ENCODE measurements at regions not wholly inside any gene's neighbourhood (a gene's known extent, or its start where the extent isn't known, plus 50 kb on each side); places are given as distances from the start of the nearest gene placed in this dataset.

- H3K4me1 ChIP-seq (ENCODE audit: insufficient read depth, low read length): no peaks in the 10 kb centered on the region
Observed at GRCh38 chr2:238689871-238690389, 158.0 kb upstream of the TWIST2 start.

GRCh38 chr2:238690511-238690910 is 157.4 kb upstream of the TWIST2 start:
- H3K4me3 ChIP-seq (ENCODE audit: low read depth in 1 of 2, low read length in 2 of 2): no peak overlapping the region
- no peaks in the 10 kb centered on the region for H3K9me3 ChIP-seq (ENCODE audit: insufficient read depth, low read length, severe bottlenecking)
- no peak overlapping the region for H3K9ac ChIP-seq (ENCODE audit: low read depth, low read length)
- no peak for DNase-seq
- TF ChIP-seq EZH2 (IDR thresholded peaks at IDR 0.05; ENCODE audit: borderline replicate concordance, low read depth, low read length, severe bottlenecking) (no peak), CTCF (IDR thresholded peaks at IDR 0.05; ENCODE audit: borderline replicate concordance, extremely low read depth, low read length, poor library complexity, severe bottlenecking) (no peak)
- H3K79me2 ChIP-seq (ENCODE audit: insufficient read depth, low read length): no peaks in the 10 kb centered on the region
- no peak for ATAC-seq (ENCODE audit: insufficient read depth, low read depth)
- no peak overlapping the region for H3K27ac ChIP-seq (ENCODE audit: low read length)
- H3K27me3 ChIP-seq (ENCODE audit: insufficient read depth, low read length, poor library complexity): peaks cover 17% of the 10 kb centered on the region
- H3K4me2 ChIP-seq (ENCODE audit: insufficient read depth, low read length): no peak overlapping the region
- no peaks in the 10 kb centered on the region for H3K4me1 ChIP-seq (ENCODE audit: insufficient read depth, low read length)
- H2AFZ ChIP-seq (ENCODE audit: low read depth, low read length): no peak overlapping the region
- no peaks in the 10 kb centered on the region for H3K36me3 ChIP-seq (ENCODE audit: insufficient read depth, low read length)
- no peaks in the 10 kb centered on the region; the same call in 1 of the 2 replicates for H4K20me1 ChIP-seq (ENCODE audit: insufficient read depth, low read length)

More at GRCh38 chr2:238689871-238690389, 158.0 kb upstream of the TWIST2 start:
- Histone ChIP-seq H3K4me3 (ENCODE audit: low read depth in 1 of 2, low read length in 2 of 2) (no peak overlapping the region), H3K27ac (ENCODE audit: low read length) (no peak overlapping the region), H3K36me3 (ENCODE audit: insufficient read depth, low read length) (no peaks in the 10 kb centered on the region), H2AFZ (ENCODE audit: low read depth, low read length) (no peak overlapping the region), H3K9ac (ENCODE audit: low read depth, low read length) (no peak overlapping the region), H4K20me1 (ENCODE audit: insufficient read depth, low read length) (no peaks in the 10 kb centered on the region; the same call in 1 of the 2 replicates), H3K4me2 (ENCODE audit: insufficient read depth, low read length) (no peak overlapping the region), H3K9me3 (ENCODE audit: insufficient read depth, low read length, severe bottlenecking) (no peaks in the 10 kb centered on the region), H3K27me3 (ENCODE audit: insufficient read depth, low read length, poor library complexity) (peaks cover 11% of the 10 kb centered on the region), H3K79me2 (ENCODE audit: insufficient read depth, low read length) (no peaks in the 10 kb centered on the region)
- DNase-seq: no peak
- ATAC-seq (ENCODE audit: insufficient read depth, low read depth): no peak
- no peak for TF ChIP-seq EZH2 (IDR thresholded peaks at IDR 0.05; ENCODE audit: borderline replicate concordance, low read depth, low read length, severe bottlenecking)
- TF ChIP-seq CTCF (IDR thresholded peaks at IDR 0.05; ENCODE audit: borderline replicate concordance, extremely low read depth, low read length, poor library complexity, severe bottlenecking): no peak

GRCh38 chr2:238691596-238692491 is 156.0 kb upstream of the TWIST2 start:
- no peak overlapping the region for H3K4me2 ChIP-seq (ENCODE audit: insufficient read depth, low read length)
- no peak for TF ChIP-seq CTCF (IDR thresholded peaks at IDR 0.05; ENCODE audit: borderline replicate concordance, extremely low read depth, low read length, poor library complexity, severe bottlenecking)
- TF ChIP-seq EZH2 (IDR thresholded peaks at IDR 0.05; ENCODE audit: borderline replicate concordance, low read depth, low read length, severe bottlenecking): no peak

More at GRCh38 chr2:238691596-238692491, 156.0 kb upstream of the TWIST2 start:
- Histone ChIP-seq H2AFZ (ENCODE audit: low read depth, low read length) (no peak overlapping the region), H3K9ac (ENCODE audit: low read depth, low read length) (no peak overlapping the region), H3K79me2 (ENCODE audit: insufficient read depth, low read length) (no peaks in the 10 kb centered on the region), H3K4me1 (ENCODE audit: insufficient read depth, low read length) (no peaks in the 10 kb centered on the region), H3K4me3 (ENCODE audit: low read depth in 1 of 2, low read length in 2 of 2) (no peak overlapping the region), H3K36me3 (ENCODE audit: insufficient read depth, low read length) (no peaks in the 10 kb centered on the region), H3K27ac (ENCODE audit: low read length) (no peak overlapping the region), H3K9me3 (ENCODE audit: insufficient read depth, low read length, severe bottlenecking) (no peaks in the 10 kb centered on the region), H4K20me1 (ENCODE audit: insufficient read depth, low read length) (no peaks in the 10 kb centered on the region; the same call in 1 of the 2 replicates), H3K27me3 (ENCODE audit: insufficient read depth, low read length, poor library complexity) (peaks cover 17% of the 10 kb centered on the region)
- DNase-seq (no peak), ATAC-seq (ENCODE audit: insufficient read depth, low read depth) (no peak)

Measured in DND-41 (cell line).